ENCODE measurements at regions not wholly inside any gene's neighbourhood (a gene's known extent, or its start where the extent isn't known, plus 50 kb on each side); places are given as distances from the start of the nearest gene placed in this dataset.

- H3K4me1 Mint-ChIP-seq (ENCODE audit: unreplicated experiment), result no peaks in the 10 kb centered on the region
- H3K36me3 Mint-ChIP-seq (ENCODE audit: low read depth, unreplicated experiment), result peaks cover 7% of the 10 kb centered on the region
- H3K4me3 Mint-ChIP-seq (ENCODE audit: unreplicated experiment), result no peak overlapping the region
- no peak for TF ChIP-seq CTCF (IDR thresholded peaks at IDR 0.05; ENCODE audit: unreplicated experiment)
- peaks cover 6% of the 10 kb centered on the region for H3K27me3 Mint-ChIP-seq (ENCODE audit: unreplicated experiment)
- DNase-seq (ENCODE audit: low spot score), result no peak
- no peak overlapping the region for H3K27ac Mint-ChIP-seq (ENCODE audit: unreplicated experiment)
- no peaks in the 10 kb centered on the region for H3K9me3 Mint-ChIP-seq (ENCODE audit: unreplicated experiment)
Measured at GRCh38 chr14:100473249-100473648, 114.0 kb downstream of the BEGAIN start.

- no peak for TF ChIP-seq CTCF (IDR thresholded peaks at IDR 0.05; ENCODE audit: unreplicated experiment)
- H3K4me1 Mint-ChIP-seq (ENCODE audit: unreplicated experiment), result no peaks in the 10 kb centered on the region
Measured at GRCh38 chr14:100474196-100474595, 113.0 kb downstream of the BEGAIN start.

GRCh38 chr14:100475268-100475667 lies 111.9 kb downstream of the BEGAIN start:
- H3K4me3 Mint-ChIP-seq (ENCODE audit: unreplicated experiment), result no peak overlapping the region
- H3K4me1 Mint-ChIP-seq (ENCODE audit: unreplicated experiment), result no peaks in the 10 kb centered on the region
- no peak overlapping the region for H3K27ac Mint-ChIP-seq (ENCODE audit: unreplicated experiment)
- no peak for DNase-seq (ENCODE audit: low spot score)
- H3K9me3 Mint-ChIP-seq (ENCODE audit: unreplicated experiment), result no peaks in the 10 kb centered on the region
- TF ChIP-seq CTCF (IDR thresholded peaks at IDR 0.05; ENCODE audit: unreplicated experiment), result no peak
- peaks cover 1% of the 10 kb centered on the region for H3K27me3 Mint-ChIP-seq (ENCODE audit: unreplicated experiment)
- H3K36me3 Mint-ChIP-seq (ENCODE audit: low read depth, unreplicated experiment), result peaks cover under 1% of the 10 kb centered on the region

More at GRCh38 chr14:100474196-100474595, 113.0 kb downstream of the BEGAIN start:
- H3K4me3 Mint-ChIP-seq (ENCODE audit: unreplicated experiment), result no peak overlapping the region
- H3K27ac Mint-ChIP-seq (ENCODE audit: unreplicated experiment), result no peak overlapping the region
- H3K36me3 Mint-ChIP-seq (ENCODE audit: low read depth, unreplicated experiment), result peaks cover 7% of the 10 kb centered on the region
- peaks cover 6% of the 10 kb centered on the region for H3K27me3 Mint-ChIP-seq (ENCODE audit: unreplicated experiment)
- no peak for DNase-seq (ENCODE audit: low spot score)
- H3K9me3 Mint-ChIP-seq (ENCODE audit: unreplicated experiment), result no peaks in the 10 kb centered on the region

GRCh38 chr14:100476012-100476822 lies 111.0 kb downstream of the BEGAIN start:
- no peak for TF ChIP-seq CTCF (IDR thresholded peaks at IDR 0.05; ENCODE audit: unreplicated experiment)
- Mint-ChIP-seq H3K27ac (ENCODE audit: unreplicated experiment) (no peak overlapping the region), H3K27me3 (ENCODE audit: unreplicated experiment) (peaks cover 1% of the 10 kb centered on the region), H3K4me1 (ENCODE audit: unreplicated experiment) (no peaks in the 10 kb centered on the region), H3K36me3 (ENCODE audit: low read depth, unreplicated experiment) (no peaks in the 10 kb centered on the region), H3K9me3 (ENCODE audit: unreplicated experiment) (no peaks in the 10 kb centered on the region), H3K4me3 (ENCODE audit: unreplicated experiment) (no peak overlapping the region)
- no peak for DNase-seq (ENCODE audit: low spot score)

GRCh38 chr14:100484531-100485267 lies 102.5 kb downstream of the BEGAIN start:
- Mint-ChIP-seq H3K27ac (ENCODE audit: unreplicated experiment) (no peak overlapping the region), H3K9me3 (ENCODE audit: unreplicated experiment) (no peaks in the 10 kb centered on the region), H3K36me3 (ENCODE audit: low read depth, unreplicated experiment) (no peaks in the 10 kb centered on the region), H3K27me3 (ENCODE audit: unreplicated experiment) (no peaks in the 10 kb centered on the region), H3K4me3 (ENCODE audit: unreplicated experiment) (no peak overlapping the region), H3K4me1 (ENCODE audit: unreplicated experiment) (no peaks in the 10 kb centered on the region)
- no peak for TF ChIP-seq CTCF (IDR thresholded peaks at IDR 0.05; ENCODE audit: unreplicated experiment)
- no peak for DNase-seq (ENCODE audit: low spot score)

All from endothelial cell (in vitro differentiated cells).